Sigmoid colon (tissue), 6 donors: ENCODE measurements at regions not wholly inside any gene's neighbourhood (a gene's known extent, or its start where the extent isn't known, plus 50 kb on each side); places are given as distances from the start of the nearest gene placed in this dataset.

Source experiments
- DNase-seq: peaks from one replicate; pipeline ENCODE4 v3.0.0-alpha.2; 2019
- H3K27ac ChIP-seq, 4 donors: fragments of 200-600 bp; sonication (generic); one replicate each; pipeline ENCODE4 v1.5.1; 2016 to 2019; ENCODE audit warnings: mild to moderate bottlenecking in 1 of 4
- H3K27me3 ChIP-seq, 3 donors: fragments of 200-600 bp; sonication (generic); one replicate each; pipeline ENCODE4 v1.5.1; 2019; ENCODE audit warnings: mild to moderate bottlenecking in 1 of 3
- H3K36me3 ChIP-seq, 4 donors: fragments of 200-600 bp; sonication (generic); one replicate each; pipeline ENCODE4 v1.5.1; 2016 to 2019
- H3K4me1 ChIP-seq, 4 donors: fragments of 200-600 bp; sonication (generic); one replicate each; pipeline ENCODE4 v1.5.1; 2017 to 2019
- H3K4me3 ChIP-seq, 4 donors: fragments of 200-600 bp; sonication (generic); one replicate each; pipeline ENCODE4 v1.5.1; 2017 to 2019; ENCODE audit warnings: mild to moderate bottlenecking in 2 of 4, moderate library complexity in 1 of 4
- H3K9me3 ChIP-seq, 4 donors: fragments of 200-600 bp in 3 of 4; sonication (generic) in 3 of 4; one replicate each; pipeline versions ENCODE4 v1.5.1 to v1.6.1; 2013 to 2019
- EP300 ChIP-seq, 4 donors: sonication (generic); formaldehyde crosslinking; IDR thresholded peaks; one replicate each; pipeline ENCODE4 v1.6.1; 2017; ENCODE audit warnings: antibody characterized with exemption in 4 of 4
- POLR2A ChIP-seq, 2 donors: fragments of 450-650 bp; IDR thresholded peaks; one replicate each; pipeline ENCODE4 v1.6.1; 2016; ENCODE audit warnings: antibody characterized with exemption in 2 of 2, mild to moderate bottlenecking in 2 of 2, moderate library complexity in 2 of 2
- POLR2AphosphoS5 ChIP-seq, 4 donors: sonication (generic); formaldehyde crosslinking; IDR thresholded peaks; one replicate each; pipeline ENCODE4 v1.6.1; 2017; ENCODE audit warnings: antibody characterized with exemption in 4 of 4
- WGBS, 2 donors: extraction: QIAGEN DNeasy Blood & Tissue Kit; methylation state at CpG; one replicate each; pipeline ENCODE4 v1.1.7; 2013; 5-methylcytosine and 5-hydroxymethylcytosine counted together
- intact Hi-C: fragments of 100-400 bp; cut with DNase I; formaldehyde crosslinking; loops from one replicate; pipeline ENCODE4 v1.15.1; 2023
- TF ChIP-seq, protein P1 (sequence below), 4 experiments: fragments of 450-650 bp in 3 of 4; fragments of 200-600 bp in 1 of 4; IDR thresholded peaks; one replicate each; pipeline ENCODE4 v1.5.1; 2016 to 2019; ENCODE audit warnings: antibody characterized with exemption in 4 of 4, mild to moderate bottlenecking in 3 of 4, moderate library complexity in 2 of 4
- donor health status: healthy with polysubstance abuse.
- donor health status: healthy.

DNA sequence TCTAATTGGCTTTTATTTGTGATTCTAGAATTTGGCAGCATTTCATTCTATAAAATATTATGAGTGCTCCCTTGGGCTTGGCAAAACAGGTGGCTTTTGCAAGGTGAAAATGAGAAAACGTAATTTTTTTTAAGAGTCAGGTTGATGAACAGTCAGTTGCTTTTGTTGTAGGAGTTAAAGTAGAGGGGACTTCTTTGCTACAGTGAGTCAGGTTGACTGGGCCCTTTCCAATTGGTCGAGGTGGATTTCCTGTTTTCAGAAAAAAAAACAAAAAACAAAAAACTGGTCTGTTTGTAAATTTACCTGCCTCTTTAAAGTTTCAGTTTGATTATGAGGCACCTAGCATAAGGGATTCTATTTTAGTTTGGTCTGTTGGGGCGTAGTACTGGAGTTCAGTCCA, 1469.4 kb upstream of the GBE1 start:
- no peak for DNase-seq
- Histone ChIP-seq H3K36me3 (no peaks in the 10 kb centered on the region), H3K27ac (no peak overlapping the region), H3K4me1 (no peaks in the 10 kb centered on the region), H3K27me3 (no peaks in the 10 kb centered on the region), H3K9me3 (no peaks in the 10 kb centered on the region), H3K4me3 (no peak overlapping the region)
- 36 to 66% methylated on average over 3 of the region's 3 CpGs for WGBS, 2 donors
- intact Hi-C loops: no loop called here
- TF ChIP-seq POLR2AphosphoS5 (IDR thresholded peaks at IDR 0.05) (no peak), POLR2A (IDR thresholded peaks at IDR 0.05) (no peak), EP300 (IDR thresholded peaks at IDR 0.05) (no peak)
- TF ChIP-seq, protein P1, sequence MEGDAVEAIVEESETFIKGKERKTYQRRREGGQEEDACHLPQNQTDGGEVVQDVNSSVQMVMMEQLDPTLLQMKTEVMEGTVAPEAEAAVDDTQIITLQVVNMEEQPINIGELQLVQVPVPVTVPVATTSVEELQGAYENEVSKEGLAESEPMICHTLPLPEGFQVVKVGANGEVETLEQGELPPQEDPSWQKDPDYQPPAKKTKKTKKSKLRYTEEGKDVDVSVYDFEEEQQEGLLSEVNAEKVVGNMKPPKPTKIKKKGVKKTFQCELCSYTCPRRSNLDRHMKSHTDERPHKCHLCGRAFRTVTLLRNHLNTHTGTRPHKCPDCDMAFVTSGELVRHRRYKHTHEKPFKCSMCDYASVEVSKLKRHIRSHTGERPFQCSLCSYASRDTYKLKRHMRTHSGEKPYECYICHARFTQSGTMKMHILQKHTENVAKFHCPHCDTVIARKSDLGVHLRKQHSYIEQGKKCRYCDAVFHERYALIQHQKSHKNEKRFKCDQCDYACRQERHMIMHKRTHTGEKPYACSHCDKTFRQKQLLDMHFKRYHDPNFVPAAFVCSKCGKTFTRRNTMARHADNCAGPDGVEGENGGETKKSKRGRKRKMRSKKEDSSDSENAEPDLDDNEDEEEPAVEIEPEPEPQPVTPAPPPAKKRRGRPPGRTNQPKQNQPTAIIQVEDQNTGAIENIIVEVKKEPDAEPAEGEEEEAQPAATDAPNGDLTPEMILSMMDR (IDR thresholded peaks at IDR 0.05): no peak

DNA sequence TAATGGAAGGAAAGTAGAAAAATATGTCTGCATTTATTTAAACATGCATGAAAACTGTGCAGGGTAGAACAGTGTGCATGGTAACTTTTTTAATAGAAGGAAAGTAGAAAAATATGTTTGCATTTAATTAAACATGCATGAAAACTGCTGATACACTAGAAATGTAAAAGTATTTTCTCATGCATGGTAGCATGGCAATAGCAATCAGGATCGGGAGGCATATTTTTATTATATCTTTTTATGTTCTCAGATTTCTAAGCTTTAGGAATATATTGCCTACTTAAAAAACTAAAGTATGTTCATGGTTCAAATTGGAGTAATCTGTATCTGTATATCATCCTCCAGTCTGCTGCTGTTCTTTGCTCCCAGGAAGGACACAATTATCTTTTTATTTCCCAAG, 1468.9 kb upstream of the GBE1 start:
- no peak overlapping the region for H3K27ac ChIP-seq
- no peaks in the 10 kb centered on the region for H3K27me3 ChIP-seq
- no peak for DNase-seq
- WGBS, 2 donors: 86 to 87% methylated on average over 1 of the region's 1 CpG
- no peak overlapping the region for H3K4me3 ChIP-seq
- H3K9me3 ChIP-seq: no peaks in the 10 kb centered on the region
- H3K36me3 ChIP-seq: no peaks in the 10 kb centered on the region
- no peaks in the 10 kb centered on the region for H3K4me1 ChIP-seq
- TF ChIP-seq, protein P1 (IDR thresholded peaks at IDR 0.05): no peak
- TF ChIP-seq EP300 (IDR thresholded peaks at IDR 0.05) (no peak), POLR2AphosphoS5 (IDR thresholded peaks at IDR 0.05) (no peak), POLR2A (IDR thresholded peaks at IDR 0.05) (no peak)
- intact Hi-C loops: no loop called here

DNA sequence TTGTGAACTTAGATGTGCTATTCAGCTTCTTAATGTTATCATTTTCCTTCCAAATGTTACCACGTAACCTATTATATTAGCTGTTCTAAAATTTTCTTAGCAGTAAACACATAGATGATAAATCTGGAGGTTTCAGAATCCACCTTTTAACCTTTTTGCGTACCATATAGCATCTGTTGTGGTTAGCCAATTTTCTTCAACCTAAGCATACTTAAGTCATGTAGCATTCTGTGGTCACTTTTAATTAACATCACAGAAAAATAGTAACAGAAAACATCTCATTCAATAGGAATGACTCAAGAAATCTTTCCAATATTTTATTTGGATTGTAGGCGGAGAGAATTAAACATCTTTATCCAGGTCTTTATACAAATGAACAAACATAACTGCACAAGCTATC, 1465.3 kb upstream of the GBE1 start:
- intact Hi-C loops: no loop called here
- 83 to 86% methylated on average over 3 of the region's 3 CpGs for WGBS, 2 donors
- Histone ChIP-seq H3K36me3 (no peaks in the 10 kb centered on the region), H3K4me1 (no peaks in the 10 kb centered on the region), H3K27ac (no peak overlapping the region), H3K27me3 (no peaks in the 10 kb centered on the region), H3K4me3 (no peak overlapping the region), H3K9me3 (no peaks in the 10 kb centered on the region)
- TF ChIP-seq, protein P1 (IDR thresholded peaks at IDR 0.05): no peak
- TF ChIP-seq EP300 (IDR thresholded peaks at IDR 0.05) (no peak), POLR2AphosphoS5 (IDR thresholded peaks at IDR 0.05) (no peak), POLR2A (IDR thresholded peaks at IDR 0.05) (no peak)
- DNase-seq: no peak

DNA sequence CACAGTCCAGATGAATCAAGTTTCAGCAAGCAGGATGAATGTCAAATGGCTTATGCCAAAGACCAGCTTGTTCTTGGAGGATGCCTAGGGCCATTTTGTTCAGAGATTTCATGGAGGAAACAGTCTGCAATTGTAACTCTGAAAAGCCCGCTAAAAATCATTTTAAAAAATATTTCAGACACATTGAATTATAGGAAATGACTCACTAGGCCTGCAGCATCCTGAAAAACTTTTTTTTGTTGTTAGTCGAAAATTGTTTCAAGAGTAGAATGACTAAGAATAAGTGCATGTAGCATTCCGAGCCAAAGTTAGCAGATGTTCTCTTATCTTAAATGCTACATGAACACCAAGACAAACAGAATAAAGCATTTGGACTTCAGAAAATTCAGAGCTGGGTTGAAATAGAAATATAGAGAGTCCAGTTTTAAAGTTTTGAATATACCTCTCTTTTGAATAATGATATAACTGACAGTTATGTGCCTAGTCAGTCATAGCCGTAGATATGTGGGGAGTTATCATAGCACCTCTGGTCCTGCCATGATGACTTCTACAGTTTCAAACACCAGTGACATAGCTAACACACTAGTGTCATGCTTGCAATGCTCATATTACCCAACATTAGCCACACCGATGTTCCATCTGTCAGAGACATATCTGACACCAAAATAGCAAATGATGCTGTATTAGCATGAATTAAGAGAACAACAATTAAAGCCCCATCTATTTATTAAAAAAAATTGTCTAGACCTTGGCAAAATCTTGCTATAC, 1462.8 kb upstream of the GBE1 start:
- no peak for TF ChIP-seq POLR2A (IDR thresholded peaks at IDR 0.05)
- TF ChIP-seq EP300 (IDR thresholded peaks at IDR 0.05): no peak
- TF ChIP-seq, protein P1 (IDR thresholded peaks at IDR 0.05): no peak
- TF ChIP-seq POLR2AphosphoS5 (IDR thresholded peaks at IDR 0.05): no peak
- 82 to 87% methylated on average over 5 of the region's 5 CpGs for WGBS, 2 donors
- no peak overlapping the region for H3K27ac ChIP-seq
- no peaks in the 10 kb centered on the region for H3K36me3 ChIP-seq
- H3K27me3 ChIP-seq: no peaks in the 10 kb centered on the region
- intact Hi-C loops: no loop called here
- H3K4me1 ChIP-seq: no peaks in the 10 kb centered on the region
- H3K9me3 ChIP-seq: no peaks in the 10 kb centered on the region
- no peak for DNase-seq
- H3K4me3 ChIP-seq: no peak overlapping the region
